ENCODE measurements at regions not wholly inside any gene's neighbourhood (a gene's known extent, or its start where the extent isn't known, plus 50 kb on each side); places are given as distances from the start of the nearest gene placed in this dataset.

DNA sequence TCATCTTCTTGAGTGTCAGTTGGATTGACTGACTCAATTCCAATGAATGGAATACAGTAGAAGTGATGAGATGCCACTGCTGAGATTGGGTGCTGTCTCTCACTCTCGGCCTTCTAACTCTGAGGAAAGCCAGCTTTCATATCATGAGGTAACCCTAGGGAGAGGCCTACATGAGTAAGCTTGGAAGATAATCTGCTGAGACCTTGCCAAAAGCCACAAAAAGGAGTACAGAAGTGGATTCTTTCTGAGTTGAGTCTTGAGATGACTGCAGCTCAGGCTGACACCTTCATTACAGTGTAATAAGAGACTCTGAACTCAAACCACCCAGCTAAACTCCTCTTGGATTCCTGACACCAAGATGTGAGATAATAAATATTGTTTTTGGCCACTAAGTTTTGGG, 537.4 kb upstream of the MAGEB18 start:
- ATAC-seq (no peak), DNase-seq (no peak)
- intact Hi-C loops (cut with micrococcal nuclease): no loop called here

GRCh38 chrX:25601323-25601722, 536.8 kb upstream of the MAGEB18 start:
- ATAC-seq: no peak
- intact Hi-C loops (cut with micrococcal nuclease): no loop called here
- DNase-seq: no peak

GRCh38 chrX:25618248-25618647, 519.9 kb upstream of the MAGEB18 start:
- no peak for ATAC-seq
- intact Hi-C loops (cut with micrococcal nuclease): no loop called here
- no peak for DNase-seq

GRCh38 chrX:25640276-25640675, 497.9 kb upstream of the MAGEB18 start:
- DNase-seq (no peak), ATAC-seq (no peak)
- intact Hi-C loops (cut with micrococcal nuclease): no loop called here

- ATAC-seq (no peak), DNase-seq (no peak)
- intact Hi-C loops (cut with micrococcal nuclease): no loop called here
Observed at GRCh38 chrX:25646156-25646555, 492.0 kb upstream of the MAGEB18 start.

- intact Hi-C loops (cut with micrococcal nuclease): no loop called here
- DNase-seq (no peak), ATAC-seq (no peak)
Observed at GRCh38 chrX:25648790-25649189, 489.4 kb upstream of the MAGEB18 start.

- ATAC-seq (no peak), DNase-seq (no peak)
- intact Hi-C loops (cut with micrococcal nuclease): no loop called here
Observed at GRCh38 chrX:25650216-25650820, 487.8 kb upstream of the MAGEB18 start.

DNA sequence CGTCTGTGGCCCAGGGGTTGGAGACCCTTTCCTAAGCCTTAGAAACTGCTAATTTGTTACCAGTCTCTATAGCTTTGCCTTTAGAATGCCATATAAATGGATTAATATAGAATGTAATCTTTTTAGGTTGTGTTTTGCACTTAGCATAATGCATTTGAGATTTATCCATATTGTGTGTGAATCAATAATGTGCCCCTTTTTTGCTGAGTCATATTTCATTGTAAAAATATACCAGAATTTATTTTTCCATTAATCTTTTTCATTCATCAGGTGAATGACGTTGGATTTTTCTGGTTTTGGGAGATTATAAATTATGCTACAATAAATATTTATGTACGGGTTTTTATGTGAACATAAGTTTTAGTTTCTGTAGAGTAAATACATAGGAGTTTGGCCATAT, 478.8 kb upstream of the MAGEB18 start:
- ATAC-seq: no peak
- intact Hi-C loops (cut with micrococcal nuclease): no loop called here
- no peak for DNase-seq

- ATAC-seq (no peak), DNase-seq (no peak)
- intact Hi-C loops (cut with micrococcal nuclease): no loop called here
Observed at GRCh38 chrX:25663701-25664100, 474.4 kb upstream of the MAGEB18 start.

- ATAC-seq (no peak), DNase-seq (no peak)
- intact Hi-C loops (cut with micrococcal nuclease): no loop called here
Observed at GRCh38 chrX:25665431-25665830, 472.7 kb upstream of the MAGEB18 start.

DNA sequence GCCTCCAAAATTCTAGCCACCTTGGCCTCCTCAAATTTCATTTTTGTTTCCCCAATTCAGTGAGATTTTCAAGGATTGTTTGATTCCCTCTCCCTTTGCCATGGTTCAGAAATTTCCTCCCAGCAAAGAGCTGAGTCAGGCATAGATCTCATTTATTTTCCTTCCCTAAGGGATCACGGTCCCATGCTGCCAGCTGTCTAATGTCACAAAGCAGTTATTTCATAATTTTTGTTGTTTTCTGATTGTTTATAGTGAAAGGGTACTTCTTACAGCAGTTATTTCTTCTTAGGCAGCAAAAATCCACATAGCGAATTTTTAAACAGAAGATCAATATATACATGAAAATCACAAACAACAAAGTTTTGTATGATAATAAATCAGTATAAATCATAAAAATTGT, 470.5 kb upstream of the MAGEB18 start:
- intact Hi-C loops (cut with micrococcal nuclease): no loop called here
- ATAC-seq: no peak

DNA sequence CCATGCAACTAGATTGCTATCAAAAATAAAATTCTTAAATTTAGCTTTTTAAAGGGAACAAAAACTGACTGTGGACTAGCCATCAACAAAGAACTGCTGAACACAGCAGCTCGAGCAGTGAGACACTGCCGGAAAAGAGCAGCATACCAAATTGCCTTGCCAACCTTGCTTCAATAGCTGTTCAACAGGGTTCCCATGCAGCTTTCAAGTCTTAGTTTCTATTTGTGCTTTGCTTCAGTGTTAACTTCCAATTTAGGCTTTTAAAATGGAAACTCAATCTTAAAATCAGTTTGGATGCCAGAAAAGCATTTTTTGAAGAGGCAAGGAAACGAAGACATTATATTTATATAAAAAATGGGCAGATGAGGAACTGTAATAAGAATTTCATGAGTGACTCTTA, 463.4 kb upstream of the MAGEB18 start:
- intact Hi-C loops (cut with micrococcal nuclease): no loop called here
- DNase-seq: no peak
- no peak for ATAC-seq

More for the DNA sequence above, 470.5 kb upstream of the MAGEB18 start:
- no peak for DNase-seq

GRCh38 chrX:25701876-25702275, 436.3 kb upstream of the MAGEB18 start:
- ATAC-seq: no peak
- no peak for DNase-seq
- intact Hi-C loops (cut with micrococcal nuclease): no loop called here

DNA sequence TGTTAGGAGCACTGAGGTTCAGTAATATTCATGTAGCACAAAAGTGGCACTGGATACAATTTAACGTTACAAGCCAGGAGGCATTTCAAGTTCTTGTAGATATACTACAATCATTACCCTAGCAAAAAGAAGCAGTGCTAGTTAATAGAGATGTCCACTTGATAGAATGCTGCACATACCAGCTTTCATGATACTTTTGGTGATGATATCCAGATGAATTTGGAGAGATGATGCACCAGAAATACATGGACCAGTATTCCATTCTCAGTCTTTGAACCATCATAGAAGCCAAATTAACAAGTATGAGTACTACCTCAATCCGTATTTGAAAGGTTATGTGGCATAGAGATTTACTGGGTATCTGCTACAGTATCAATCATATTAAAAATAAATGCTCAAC, 421.0 kb upstream of the MAGEB18 start:
- DNase-seq (no peak), ATAC-seq (no peak)
- intact Hi-C loops (cut with micrococcal nuclease): no loop called here

DNA sequence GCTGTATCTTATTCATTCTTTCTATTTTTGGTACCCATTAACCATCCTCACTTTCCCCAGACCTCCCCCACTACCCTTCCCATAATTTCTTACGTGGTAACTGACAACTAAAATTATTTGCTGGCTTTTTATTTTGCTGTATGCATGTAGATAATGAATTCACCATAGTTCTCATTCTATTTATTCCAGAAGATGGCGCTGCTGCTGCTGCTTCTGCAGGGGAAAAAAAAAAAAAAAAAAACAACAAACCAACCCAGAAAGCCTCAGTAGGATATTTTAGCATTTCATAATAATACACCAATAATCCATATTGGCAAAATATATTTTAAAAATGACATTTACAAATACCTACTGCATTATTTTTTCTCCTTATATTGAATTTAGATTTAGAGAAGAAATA, 416.6 kb upstream of the MAGEB18 start:
- DNase-seq (no peak), ATAC-seq (no peak)
- intact Hi-C loops (cut with micrococcal nuclease): no loop called here

- intact Hi-C loops (cut with micrococcal nuclease): no loop called here
- ATAC-seq (no peak), DNase-seq (no peak)
Observed at GRCh38 chrX:25726539-25726938, 411.6 kb upstream of the MAGEB18 start.

DNA sequence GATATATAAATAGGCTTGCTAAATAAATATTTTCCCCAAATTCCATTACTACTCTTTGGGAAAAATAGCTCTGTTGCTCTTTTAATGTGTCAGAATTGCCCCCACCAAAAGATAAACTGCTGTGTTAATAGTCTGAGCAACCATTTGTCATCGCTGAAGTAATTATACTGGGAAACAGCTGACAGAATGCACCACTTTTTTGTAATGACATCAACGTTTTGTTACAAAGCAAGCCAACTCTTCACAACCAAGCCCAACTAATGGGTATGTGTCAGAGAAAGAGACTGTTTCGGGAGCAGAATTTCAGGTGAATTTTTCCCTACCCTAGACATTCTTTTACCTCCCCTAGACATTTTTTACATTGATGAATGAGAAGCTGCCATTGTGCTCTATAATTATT, 405.0 kb upstream of the MAGEB18 start:
- DNase-seq: no peak
- ATAC-seq: no peak
- intact Hi-C loops (cut with micrococcal nuclease): no loop called here

DNA sequence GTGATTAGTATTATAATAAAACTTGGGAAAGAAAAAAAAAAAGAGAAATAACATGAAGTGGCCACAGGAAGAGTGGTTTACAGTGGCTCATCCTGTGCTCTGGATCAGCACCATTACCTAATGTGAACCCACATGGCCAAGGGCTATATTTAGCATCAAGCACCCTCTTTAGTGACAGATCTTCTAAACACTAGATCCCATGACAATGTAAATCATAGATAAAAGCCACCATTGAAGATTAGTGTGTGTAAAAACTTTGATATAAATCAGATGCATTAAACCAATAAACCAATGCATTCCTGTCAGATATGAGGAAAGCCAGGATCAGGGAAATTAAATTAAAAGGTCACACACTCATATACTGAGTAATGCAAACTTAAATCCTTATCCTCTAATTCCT, 400.6 kb upstream of the MAGEB18 start:
- no peak for DNase-seq
- intact Hi-C loops (cut with micrococcal nuclease): no loop called here
- peak; percentile 77 for ATAC-seq

- DNase-seq: no peak
- peak; percentile 80 for ATAC-seq
- intact Hi-C loops (cut with micrococcal nuclease): no loop called here
Observed at GRCh38 chrX:25742334-25742733, 395.8 kb upstream of the MAGEB18 start.

- DNase-seq: no peak
- intact Hi-C loops (cut with micrococcal nuclease): no loop called here
- no peak for ATAC-seq
Observed at GRCh38 chrX:25754399-25754798, 383.7 kb upstream of the MAGEB18 start.

DNA sequence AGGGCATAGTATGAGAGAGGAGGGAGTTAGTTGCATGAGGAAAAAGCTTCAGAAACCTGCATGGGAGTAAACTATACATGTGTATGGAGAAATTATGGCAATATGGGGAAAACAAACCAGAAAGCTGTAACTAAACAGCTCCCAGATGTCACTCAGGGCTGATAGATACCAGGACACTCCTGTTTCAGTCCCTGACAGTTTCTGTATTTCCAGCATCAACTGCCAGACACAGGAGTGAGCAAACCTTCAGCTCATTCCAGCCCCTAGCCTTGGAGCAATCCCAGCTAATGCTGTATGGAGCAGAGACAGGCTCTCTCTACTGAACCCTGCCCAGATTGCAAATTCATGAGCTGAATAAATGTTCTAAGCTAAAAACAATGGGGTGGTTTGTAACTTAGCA, 382.9 kb upstream of the MAGEB18 start:
- DNase-seq: no peak
- intact Hi-C loops (cut with micrococcal nuclease): no loop called here
- no peak for ATAC-seq

- DNase-seq (no peak), ATAC-seq (no peak)
- intact Hi-C loops (cut with micrococcal nuclease): no loop called here
Observed at GRCh38 chrX:25762656-25763055, 375.5 kb upstream of the MAGEB18 start.
